NCI-H1694 treated with DMSO at 0.1 percent for 48 hours (cell line): ENCODE measurements at regions not wholly inside any gene's neighbourhood (a gene's known extent, or its start where the extent isn't known, plus 50 kb on each side); places are given as distances from the start of the nearest gene placed in this dataset.

Experiments
- DNase-seq: peaks from one replicate; lab custom pipeline; 2025; lab: John Stamatoyannopoulos, UW

DNA sequence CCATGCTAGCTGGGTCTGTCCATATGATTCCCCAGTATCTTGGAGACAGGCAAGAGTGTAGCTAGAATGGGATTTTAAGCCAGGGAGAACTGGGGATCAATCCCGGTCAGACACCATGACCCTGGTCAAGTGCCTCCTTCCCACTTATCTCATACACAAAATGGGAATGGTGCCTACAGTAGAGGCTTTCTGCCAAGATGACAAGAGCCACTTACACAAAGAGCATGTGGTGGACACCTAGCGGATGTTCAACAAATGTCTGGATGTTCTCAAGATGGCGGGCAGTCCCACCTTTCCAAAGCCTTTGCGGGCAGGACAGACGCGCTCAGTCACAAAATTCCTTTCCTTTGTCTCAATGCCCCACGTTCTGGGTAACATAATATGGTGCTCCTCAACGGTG, 57.3 kb downstream of the MAF start:
- DNase-seq = no peak

DNA sequence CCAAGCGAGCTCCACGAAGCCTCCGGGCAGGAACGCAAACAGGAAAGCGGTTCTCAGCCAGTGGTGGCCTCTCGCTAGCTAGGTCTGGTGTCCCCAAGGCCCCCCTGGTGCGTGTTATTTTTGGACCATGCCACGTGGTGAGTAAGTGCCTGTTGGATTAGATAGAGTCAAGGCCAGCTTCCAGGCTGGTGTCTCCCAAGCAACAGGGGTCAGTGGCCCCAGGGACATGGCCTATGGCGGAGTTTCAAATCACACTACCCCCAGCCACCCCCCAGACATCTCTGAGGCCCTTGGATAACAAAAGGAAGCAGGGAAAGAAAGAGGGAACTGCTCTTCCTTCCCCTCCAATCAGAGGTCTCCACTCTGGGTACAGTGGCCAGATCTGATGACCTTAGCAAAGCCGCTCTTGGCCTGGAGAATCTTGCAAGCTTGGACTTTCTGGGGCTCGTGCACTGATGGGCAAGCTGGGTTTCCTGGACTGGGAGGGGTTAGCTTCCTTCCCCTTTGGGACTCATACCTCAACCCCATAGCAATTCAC, 58.2 kb downstream of the MAF start:
- no peak for DNase-seq

DNA sequence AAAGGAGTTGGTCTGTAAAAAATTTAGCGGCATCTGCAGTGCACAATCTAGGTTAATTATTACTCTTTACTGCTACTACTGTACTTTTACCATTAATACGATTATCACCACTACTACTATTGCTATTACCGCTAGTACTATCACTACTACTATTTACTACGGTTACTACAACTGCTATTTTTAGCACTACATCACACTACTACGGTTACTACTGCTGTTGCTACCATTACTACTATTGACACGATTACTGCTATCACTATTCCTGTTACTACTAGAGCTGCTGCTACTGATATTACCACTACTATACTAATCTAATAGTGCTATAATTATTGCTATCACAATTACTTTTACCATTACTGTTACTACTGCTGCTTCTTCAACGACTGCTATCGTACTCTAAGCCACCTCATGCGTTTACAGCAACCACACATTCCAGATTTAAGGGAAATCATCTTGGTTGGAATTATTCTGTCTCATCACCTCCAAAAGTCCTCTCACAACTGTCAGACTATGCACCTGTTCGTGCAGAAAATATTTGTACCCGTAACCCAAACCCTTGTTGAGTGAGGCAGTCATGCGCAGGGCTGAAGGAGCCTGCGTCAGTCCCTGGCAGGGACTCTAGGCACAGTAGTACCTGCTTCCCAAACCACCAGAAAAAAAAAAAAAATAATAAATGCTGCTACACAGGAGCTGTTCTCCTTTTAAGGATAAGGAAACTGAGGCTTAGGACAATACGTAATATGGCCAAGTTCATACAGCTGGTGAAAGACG, 59.5 kb downstream of the MAF start:
- DNase-seq = no peak

DNA sequence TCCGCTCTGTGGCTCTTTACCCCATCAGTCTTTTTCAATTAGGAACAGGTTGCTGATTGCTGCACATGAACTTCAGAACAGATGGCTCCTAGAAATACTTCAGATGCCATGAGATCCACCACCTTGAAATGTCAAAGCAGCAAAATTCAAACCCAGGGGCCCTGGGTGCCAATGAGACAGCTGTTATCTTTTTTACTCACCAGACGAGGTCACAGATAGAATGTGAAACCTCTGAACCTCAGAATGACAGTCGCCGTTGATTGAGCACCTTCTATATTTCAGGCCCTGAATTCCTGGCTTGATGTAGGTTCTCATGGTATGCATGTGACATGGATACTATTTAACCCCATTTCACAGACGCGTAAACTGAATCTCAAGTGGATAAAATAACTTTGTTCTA, 63.0 kb downstream of the MAF start:
- DNase-seq = no peak

DNA sequence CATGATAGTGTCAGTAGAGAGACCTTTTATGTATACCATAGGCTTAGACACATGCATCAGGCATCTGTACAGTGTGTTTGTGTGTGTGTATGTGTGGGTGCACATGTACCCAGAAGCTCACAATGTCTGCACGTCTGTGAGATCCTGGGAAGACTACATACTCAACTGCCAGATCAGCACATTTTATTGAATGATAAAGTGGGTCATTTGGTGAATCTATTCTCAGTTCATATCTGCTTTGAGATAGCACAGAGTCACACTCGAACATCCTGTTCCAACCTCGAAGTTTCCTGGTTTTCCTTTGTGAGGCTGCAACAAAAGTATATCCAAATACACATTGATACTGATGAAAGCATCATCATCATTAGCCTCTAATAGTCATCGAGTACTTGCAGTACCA, 63.6 kb downstream of the MAF start:
- DNase-seq = no peak

DNA sequence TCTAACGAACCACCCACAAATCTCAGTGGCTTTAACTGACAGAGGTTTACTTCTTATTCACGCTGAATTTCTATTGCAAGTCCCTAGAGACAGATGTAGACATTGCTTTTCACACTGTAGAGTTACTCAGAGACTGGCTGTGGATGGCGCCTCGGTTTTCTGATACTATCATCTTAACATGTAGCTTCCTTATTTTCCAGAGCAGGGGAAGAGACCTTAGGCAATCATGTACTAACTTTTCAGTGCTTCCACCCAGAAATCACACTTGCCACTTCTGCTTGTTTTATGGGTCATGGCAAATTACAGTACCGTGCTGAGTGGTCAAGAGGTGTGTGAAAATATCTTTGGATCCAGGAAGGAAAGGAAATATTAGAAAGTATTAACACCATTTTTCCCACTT, 65.4 kb downstream of the MAF start:
- DNase-seq = no peak

DNA sequence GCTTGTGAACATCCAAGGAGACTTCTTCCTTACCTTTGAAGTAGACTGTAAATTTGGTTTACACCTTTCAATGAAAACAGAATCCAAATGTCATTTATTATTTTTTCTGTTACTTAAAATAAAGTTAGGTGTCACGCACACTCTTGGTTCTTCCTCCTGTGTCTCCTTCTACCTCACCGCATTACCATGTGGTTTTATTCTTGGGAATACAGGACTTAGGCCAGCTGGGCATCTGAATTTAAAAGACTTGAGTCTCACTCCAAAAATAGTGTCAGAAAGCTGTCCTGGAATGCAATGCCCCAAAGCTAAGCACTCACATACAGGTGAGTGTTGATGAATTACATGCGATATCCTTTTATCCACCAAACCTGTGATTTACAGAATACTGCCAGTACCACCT, 66.4 kb downstream of the MAF start:
- DNase-seq = no peak

DNA sequence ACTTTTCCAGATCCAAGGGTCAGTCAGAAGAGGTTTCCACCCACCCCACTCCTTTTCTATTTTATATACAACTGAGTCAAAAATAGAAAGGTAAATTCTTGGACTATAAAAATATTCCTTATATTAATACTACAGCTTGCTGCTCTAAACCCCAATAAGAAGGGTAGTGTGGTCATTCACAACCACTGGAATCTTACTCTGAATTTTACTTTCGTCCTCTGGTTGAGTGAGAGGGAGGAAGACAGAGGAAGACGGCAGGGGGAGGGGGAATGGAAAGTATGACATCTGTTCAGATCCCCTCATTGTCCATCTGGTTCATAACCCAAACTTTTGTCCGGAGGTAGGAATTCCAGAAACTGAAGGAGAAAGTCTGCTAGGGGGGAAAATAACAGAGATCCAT, 67.2 kb downstream of the MAF start:
- no peak for DNase-seq

DNA sequence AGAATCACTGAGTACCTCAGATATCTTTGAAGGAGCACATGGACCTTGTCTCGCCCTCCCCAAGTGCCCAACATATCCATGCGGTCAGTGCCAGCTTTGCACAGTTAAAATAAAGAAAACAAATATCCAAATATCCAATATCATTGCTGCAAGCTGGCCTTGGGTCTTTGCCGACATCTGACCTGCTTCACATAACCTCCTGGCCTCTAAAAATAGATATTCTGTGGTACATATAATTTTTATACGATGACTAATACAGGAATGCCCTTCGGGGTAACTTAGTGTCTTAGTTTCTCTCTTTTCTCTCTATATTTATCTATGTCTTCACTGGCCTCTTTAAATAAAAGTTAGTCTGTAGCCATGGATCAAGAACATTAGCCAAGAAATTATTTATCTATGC, 67.8 kb downstream of the MAF start:
- DNase-seq = no peak

DNA sequence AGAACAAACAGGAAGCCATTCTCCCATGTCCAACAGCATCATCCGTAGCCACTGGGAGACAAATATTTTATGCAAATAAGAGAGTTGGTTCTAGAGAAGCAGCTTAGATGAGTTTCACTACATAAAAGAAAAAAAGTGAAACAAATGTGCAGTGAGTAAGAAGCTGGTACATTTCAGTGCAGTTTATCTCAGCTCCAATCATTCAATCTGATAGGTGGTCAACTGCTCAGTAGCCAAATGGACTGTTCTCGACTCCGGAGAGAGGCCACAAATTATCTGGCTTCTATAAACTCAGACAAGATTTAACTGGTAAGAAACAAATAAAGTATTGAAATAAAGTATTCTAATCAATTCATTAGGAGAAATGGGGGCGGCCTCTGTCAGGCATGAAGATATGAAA, 68.3 kb downstream of the MAF start:
- DNase-seq = no peak

DNA sequence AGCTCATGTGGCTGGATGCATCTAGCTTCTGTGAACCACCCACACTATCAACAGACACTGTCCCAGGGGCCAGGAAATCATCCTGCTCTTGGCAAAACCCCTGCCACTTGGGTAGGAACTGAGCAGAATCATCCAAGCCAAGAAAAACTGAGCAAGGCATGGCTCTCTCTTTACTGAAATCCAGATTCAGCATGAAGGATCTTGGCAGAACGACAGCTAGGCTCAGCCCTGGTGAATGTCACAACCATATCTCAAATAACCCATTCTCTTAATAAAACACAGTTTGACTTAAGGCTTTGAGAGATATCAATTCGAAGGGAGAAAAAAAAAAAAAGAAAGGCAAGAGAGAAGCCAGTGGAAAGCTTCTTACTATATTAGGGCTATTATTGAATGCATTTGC, 72.2 kb downstream of the MAF start:
- DNase-seq = no peak

DNA sequence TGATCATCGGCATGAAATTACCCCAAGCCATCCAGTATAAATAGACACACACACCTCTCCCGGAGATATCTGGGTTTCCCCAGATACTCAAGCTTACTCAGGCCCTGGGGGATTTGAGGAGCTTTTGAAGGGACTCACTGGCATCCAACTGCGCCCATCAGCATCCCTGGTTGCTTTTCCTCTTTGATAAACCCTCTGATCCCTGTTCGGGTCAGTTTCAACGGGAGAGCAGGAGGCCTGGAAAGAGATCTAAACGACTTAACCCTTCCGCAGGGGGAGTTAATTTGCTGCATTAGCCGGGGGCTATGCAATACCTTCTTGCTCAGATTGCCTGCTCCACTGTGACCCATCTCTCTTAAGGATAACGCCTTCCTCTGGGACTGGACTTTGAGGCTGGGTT, 76.6 kb downstream of the MAF start:
- DNase-seq = no peak

DNA sequence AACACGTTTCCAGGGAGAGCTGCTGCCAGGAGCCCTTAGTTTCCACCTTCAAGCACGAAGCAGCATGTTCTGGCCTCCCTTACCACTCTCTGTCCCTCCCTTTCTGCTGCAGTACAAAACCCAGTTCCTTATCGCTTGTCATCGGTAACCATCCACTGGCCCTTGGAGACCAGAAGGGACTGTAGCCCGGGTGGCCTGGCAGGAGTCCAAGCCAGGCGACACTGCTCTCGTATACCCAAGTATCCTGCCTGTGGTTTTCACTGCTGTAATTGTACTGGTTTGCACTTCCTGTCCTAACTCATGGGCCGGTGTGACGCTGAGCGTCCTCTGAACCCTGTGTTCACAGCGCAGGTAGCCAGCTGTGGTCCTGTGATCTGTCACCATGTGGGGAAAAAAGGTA, 81.1 kb downstream of the MAF start:
- DNase-seq = no peak

DNA sequence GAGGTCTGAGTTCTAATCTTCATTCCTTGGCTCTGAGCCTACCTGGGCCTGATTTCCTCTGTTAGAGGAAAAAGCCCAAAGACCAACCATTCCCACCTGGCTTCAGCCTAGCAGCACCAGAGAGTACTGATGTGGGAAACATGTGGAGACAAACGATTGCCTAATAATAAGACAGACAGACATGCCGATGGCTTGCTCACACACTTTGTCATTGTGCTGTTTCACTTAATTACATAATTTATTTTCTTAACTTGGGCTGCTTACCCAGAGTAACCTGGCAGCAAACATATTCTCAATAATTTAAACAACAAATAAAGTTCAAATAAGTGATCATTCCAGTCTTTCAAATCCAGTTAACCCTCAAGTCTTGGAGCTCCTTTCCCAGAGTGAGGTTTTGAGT, 83.4 kb downstream of the MAF start:
- DNase-seq = no peak

DNA sequence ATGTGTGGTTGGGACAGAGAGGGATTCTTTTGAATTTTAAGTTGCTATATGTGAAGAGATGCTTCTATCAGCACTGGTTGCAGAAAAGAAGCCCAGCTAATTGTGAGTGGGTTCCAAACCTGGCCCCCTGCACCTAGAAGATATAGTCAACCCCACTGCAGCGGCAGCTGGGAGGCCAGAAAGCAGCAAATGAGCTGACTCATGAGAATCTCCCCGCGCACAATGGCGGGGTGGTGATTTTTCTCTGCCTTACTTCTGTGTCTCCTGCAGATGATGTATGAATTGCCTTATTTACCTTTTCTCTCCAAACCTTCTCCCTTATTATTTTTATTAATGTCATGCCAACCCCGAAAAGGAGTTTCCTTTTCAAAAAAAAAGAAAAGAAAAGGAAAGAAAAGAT, 89.7 kb downstream of the MAF start:
- DNase-seq = no peak

DNA sequence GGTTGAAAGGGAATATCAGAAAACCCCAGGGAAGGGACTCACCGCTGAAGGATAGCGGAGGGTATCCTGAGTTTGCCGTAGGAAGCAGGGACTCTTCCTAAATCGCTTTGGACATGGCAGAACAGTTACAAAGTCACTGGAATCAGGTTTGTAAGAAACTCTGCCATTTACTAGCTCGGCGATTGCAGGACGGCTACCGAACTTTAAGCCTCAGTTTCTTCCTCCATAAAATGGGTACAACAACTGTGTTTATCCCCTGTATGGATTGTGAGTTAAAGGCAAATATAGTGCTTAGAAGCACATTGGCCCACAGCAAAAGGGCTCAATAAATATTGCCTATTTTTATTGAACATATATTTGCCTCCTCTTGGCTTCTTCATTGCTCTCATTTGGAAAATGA, 90.6 kb downstream of the MAF start:
- DNase-seq = no peak

DNA sequence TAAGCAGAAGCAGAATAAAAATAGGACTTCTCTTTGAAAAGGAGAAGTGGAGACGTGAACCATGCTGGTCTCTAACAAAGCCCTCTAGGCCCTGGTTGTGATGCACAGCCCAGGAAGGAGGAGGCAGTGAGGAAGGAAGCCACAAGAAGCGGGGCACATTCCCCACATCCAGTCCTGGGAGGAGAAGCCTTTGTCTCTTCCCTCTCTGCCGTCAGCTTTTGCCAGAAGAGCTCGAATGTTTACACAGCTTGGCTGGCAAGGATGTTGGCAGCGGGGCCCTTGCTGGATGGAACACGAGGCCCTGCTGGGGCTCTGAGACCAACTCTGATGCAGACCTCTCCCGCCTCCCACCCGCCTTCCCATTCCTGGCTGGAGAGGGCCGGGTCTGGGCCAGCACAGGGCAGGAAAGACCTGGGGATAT, 91.3 kb downstream of the MAF start:
- DNase-seq = no peak

DNA sequence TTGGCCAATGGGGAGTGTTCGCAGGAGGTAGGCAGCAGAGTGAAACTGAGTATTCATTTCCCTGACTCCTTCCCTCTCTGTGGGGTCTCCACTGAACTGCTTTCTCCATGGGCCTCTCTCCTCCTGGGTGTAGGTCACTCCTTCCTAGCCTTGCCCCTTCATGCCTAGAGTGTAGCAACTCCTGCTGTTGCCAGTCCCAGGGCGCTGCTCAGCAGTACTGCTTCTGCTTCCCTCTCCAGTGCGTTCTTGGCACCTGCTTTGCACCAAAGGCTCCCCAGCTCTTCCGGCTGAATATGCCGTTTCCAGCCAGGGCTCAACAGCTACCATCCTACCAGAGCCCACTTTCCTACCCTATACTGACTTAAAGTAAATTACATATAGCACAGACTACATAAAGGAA, 92.2 kb downstream of the MAF start:
- no peak for DNase-seq

DNA sequence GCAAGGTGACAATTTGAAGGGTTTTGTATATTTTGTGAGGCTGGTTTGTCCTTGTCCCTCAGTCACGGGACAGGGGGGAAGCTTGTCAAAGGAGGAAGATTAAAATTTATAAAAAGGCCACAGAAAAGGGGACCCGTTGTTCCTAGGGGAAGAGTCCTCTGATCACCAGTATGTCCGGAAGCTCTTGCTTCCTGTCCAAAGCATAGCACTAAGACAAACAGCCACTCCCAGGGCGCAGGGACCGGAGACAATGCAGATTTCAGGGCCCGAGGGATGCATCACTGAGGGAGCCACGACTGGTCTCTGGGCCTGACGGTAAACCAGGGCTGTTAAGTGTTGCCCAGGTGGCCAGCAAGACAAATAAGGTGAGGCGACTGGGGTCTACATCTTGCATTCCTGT, 95.2 kb downstream of the MAF start:
- no peak for DNase-seq

DNA sequence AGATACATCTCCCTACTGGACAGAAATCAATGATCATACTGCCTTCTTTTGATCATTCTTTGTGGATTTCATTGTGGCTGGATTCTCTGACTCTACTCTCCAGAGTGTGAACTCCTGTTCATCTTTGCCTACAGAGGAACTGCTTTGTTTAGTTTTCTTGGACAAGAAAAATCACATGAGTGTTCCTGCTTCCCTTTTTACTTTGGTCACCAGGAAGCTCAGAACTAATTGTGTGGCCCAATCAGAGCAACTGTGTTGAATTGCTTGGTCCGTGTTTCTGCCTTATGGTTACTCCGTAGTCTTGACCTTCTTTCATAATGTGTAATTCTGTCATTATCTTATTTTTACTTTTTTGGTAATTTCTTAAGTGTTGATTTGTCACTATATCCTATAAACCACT, 97.0 kb downstream of the MAF start:
- DNase-seq = no peak

DNA sequence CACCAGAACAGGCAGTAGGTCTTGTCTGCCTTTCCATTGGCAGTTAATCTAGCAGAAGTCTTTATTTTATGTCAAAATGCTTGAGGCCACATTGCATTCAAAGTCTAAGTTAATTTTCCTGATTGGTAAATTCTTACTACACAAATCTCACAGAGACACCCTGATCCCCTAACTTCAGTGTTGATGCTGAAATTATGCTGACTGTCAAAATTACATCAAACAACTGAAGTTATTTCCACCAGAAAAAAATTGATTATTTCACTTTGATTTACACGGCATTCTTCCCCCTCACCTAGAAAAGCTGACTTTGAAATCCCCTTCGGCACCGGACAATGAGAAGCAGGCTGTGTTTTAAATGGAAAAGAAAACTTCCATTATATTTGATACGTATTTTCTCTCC, 99.1 kb downstream of the MAF start:
- no peak for DNase-seq

DNA sequence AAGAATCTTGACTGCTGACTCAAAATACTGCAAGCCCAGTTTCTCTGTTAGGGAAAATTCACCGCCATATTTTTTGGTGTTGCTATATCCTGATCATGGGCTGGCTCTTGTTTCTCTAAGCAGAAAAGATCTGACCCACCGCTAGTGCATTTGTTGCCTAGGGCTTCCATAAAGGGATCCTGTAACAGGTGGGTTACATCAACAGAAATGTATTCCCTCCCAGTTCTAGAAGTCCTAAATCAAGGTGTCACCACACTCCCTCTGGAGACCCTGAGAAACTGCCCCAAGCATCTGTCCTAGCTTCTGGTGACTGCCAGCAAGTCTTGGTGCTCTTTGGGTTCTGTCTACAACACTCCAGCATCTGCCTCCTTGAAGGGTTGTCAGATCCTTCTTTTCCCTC, 99.7 kb downstream of the MAF start:
- DNase-seq = no peak

DNA sequence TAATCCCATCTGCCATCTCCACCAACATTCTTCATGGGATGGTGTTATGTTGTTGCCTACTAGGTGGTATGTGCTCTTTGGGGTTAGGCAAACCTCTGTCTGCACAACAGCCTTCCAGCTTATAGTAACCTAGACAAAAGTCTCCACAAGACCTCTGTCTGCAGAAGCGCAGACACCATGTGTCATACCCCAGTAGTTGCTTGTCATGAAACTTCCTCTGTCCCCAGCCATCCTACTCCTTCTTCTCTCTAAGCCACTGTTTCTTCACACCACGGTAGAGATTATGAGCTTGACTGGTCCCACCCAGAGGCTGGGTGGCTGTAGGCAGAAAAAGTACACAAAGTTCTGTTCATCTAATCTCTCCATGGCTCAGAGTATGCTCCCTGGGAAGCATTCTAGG, 100.3 kb downstream of the MAF start:
- DNase-seq = no peak

DNA sequence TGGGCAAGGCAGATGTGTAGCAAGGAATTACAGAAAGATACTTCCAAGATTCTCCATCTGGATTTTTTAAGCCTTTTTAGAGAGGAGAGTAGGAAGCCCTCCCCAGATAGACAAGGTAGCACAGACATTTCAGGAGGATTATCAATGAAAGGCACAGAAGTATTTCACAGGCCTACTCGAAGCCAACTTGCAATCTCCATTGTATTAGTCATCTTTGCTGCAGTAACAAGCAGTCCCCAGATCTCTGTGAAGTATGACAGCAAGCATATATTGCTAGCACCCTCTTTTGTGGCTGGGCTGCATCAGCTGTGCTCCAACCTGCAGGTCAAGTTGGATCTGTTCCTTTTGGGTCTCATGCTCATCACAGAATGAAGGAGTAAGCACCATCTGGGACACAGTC, 101.6 kb downstream of the MAF start:
- DNase-seq = no peak
